Epidermal melanocyte (primary cell): ENCODE measurements at regions not wholly inside any gene's neighbourhood (a gene's known extent, or its start where the extent isn't known, plus 50 kb on each side); places are given as distances from the start of the nearest gene placed in this dataset.
"Not testable (repeated sequence)": the region's sequence is repeated elsewhere in the genome, so short reads cannot be mapped to it uniquely, and the experiment has no call there.

ENCODE experiments used
- DNase-seq: peaks from one replicate; pipeline ENCODE4 v3.0.0; 2011; ENCODE audit warnings: low spot score; ENCODE audit not compliant: insufficient read length

GRCh38 chr6:951399-952181 is 258.7 kb upstream of the EXOC2 start:
- no peak for DNase-seq

DNA sequence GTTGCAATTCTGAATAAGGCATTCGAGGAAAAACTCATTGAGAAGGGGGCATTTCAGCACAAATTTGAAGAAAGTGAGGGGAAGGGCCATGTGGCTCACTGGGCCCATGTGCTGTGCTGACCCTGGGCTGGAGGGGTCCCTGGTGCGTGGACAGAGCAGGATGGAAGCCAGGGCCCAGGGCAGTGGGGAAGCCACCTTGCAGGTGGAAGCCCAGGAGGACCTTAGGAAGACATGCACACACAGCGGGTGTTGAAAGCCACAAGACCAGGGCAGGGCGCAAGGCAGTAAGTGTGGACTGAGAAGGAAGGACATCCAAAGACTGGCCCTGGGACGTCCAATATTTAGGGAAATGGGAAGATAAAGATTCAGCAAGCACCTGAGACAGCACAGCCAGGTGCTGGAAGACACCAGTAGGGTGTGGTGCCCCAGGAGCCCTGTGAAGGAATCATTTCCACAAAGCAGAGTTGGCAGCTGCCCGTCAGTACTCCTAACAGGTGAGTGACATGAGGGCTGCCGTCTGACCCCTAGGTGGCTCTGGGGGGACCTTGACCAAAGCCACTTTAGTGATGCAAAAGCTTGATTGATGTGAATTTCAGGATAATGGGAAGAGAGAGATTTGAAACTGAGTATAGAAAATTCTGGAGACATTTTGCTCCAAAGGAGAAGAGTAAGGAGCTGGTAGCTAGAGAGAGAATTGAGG is 254.4 kb upstream of the EXOC2 start:
- DNase-seq: no peak

DNA sequence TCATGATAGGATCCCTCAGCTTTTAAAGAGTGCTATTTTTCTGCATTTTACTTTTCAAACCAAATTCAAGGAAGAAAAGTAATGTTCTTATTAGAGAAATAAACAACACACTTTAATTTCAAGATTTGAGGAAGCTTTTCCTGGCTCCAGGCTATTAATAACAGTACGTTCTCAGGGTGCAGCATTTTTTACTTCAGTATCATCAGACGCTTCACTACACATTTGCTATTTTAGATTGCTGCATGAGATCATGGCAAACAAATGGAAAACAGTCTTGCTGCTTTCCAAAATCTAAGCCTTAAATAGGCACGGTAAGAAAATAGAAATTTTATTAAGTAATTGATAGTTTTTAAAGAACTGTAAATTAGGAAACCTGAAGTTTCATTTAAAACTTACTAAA is 253.6 kb upstream of the EXOC2 start:
- DNase-seq: no peak

DNA sequence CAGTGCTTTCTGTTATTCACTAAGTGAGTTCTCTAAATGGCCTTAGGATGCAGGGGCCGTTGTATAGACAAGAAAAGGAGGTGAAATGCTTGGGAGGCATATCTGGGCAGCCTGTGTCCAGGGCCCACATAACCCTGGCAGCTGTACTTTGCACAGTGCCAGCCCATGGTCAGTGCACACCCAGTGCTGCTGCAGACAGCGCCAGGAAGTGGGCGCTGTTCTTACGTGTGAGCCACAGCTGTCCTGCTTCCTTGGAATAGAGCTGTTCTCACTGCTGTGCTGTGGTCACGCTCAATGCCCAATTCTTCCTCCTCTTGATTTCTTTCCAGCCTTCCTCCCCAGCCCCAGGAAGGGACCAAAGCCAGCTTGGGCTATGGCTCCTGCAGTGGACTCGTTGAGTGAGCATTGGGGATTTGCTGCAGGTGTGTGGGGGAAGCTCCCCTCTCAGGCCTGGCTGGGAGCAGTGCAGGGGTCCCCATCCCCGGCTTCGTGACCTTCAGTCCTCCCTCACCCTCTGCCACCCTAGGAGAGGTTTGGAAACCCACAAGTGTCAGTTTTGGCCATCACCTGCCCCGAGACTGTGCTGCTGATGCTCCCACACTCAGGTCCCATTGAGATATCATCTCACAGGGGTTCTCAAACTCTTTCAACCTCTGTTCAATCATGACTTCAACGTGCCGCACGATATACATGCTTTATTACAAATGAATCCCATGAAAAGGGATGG is 246.8 kb upstream of the EXOC2 start:
- no peak for DNase-seq

- DNase-seq: no peak
These were observed 246.0 kb upstream of the EXOC2 start for GRCh38 chr6:938916-939315.

DNA sequence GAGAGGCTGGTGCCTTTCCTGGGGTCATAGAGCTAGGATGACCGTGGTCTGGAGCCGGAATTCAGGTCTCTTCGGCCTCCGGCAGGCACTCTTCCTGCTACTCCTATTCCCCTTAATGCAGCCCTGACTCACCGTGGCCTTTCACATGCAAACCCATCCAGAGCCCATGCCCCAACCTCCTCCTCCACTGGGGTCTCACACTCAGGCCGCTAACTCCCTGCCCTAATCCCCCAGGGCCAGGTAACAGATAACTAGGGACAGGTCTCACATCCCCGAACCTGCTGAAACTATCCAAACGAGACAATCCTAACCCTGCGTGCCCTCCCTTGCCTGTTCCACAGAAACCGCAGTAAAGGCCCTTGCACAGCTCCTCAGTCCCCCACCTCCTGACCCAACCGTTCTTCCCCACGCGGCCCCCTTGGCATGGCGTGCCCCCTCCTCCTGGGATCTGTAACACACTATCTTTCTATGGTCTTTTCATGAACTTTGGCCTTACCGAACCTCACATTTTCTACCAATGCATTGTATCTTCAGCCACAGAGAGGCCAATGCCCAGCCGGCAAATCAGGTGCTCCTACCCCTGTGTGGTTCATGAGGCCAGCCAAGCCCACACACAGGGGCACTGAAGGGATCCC is 245.4 kb upstream of the EXOC2 start:
- DNase-seq: no peak

GRCh38 chr6:935582-935981 is 242.6 kb upstream of the EXOC2 start:
- DNase-seq: no peak

DNA sequence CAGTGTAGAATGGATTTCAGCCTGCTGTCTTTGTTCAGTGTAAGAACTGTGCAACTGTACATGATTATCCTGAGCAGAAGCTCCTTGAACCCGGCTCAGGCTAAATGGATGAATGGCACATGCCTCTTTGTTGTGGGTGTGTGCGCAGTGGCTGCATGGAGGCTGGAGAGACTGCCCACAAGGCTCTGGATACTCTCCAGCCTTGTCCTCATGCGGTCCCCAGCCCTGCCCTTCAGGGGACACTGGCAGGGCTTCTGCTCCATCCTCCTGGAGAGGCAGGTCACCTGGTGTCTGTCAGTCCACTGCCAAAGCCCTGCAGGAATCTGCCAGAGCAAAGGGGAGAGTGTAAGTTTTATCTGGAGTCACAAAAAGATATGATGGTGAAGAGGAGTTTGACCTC is 241.7 kb upstream of the EXOC2 start:
- no peak for DNase-seq

DNA sequence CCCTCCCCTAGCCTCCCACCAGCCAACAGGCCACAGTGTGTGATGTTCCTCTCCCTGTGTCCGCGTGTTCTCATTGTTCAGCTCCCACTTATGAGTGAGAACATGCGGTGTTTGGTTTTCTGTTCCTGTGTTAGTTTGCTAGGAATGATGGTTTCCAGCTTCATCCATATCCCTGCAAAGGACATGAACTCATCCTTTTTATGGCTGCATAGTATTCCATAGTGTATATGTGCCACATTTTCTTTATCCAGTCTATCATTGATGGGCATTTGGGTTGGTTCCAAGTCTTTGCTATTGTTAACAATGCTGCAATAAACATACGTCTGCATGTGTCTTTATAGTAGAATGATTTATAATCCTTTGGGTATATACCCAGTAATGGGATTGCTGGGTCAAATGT is 239.0 kb upstream of the EXOC2 start:
- DNase-seq: not testable (repeated sequence)

GRCh38 chr6:927157-927556 is 234.2 kb upstream of the EXOC2 start:
- DNase-seq: no peak

GRCh38 chr6:925656-926213 is 232.8 kb upstream of the EXOC2 start:
- no peak for DNase-seq

- no peak for DNase-seq
These were observed 231.7 kb upstream of the EXOC2 start for GRCh38 chr6:924661-925060.

DNA sequence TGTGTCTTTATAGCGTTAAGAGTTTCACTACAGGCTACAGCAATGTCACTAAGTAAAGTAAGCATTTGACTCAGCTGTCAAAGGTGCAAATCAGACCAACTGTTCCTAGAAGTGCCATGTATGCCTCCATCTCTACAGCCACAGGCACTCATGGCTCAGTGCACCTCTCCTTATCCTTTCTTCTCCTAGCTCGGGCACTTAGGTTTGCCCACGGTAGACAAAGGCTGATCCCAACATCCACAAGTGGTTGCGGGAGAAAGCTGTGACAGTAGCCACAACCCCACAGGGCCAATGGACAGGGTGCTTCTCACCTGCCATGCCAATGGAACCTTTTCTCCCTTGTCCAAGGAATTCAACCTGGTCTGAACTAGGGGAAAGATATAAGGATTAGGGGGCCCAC is 228.5 kb upstream of the EXOC2 start:
- DNase-seq: no peak

DNA sequence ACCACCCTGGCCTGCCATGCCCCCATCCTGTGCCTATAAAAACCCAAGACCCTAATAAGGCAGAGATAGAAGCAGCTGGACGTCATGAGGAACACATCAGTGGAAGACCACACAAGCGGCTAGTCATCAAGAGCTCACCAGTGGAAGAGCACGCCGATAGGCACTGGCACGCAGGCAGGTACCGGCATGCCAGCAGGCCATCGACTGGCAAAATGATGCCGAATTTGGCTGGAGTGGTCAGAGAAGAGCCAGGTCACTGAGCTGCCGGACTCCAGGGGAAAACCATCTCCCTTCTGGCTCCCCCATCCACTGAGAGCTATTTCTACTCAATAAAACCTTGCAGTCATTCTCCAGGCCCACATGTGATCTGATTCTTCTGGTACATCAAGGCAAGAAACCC is 227.6 kb upstream of the EXOC2 start:
- no peak for DNase-seq

DNA sequence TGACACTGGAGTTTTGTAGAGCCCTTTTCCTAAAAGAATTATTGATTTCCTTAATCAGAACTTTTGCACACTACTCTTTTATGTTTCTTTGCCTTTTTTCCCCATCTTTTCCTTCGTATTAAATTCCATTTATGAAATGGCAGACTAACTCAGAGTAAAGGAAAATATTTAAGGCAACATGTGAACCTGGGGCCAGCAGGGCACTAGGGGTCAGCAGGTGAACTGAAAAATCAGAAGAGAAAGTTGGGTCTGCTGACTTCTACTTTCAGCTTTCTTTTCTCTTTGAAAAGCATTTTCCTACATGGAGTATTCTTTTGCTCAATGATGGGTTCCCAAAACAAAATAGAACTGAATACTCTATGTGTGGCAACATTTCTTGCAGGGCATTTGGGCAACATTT is 226.6 kb upstream of the EXOC2 start:
- DNase-seq: no peak

DNA sequence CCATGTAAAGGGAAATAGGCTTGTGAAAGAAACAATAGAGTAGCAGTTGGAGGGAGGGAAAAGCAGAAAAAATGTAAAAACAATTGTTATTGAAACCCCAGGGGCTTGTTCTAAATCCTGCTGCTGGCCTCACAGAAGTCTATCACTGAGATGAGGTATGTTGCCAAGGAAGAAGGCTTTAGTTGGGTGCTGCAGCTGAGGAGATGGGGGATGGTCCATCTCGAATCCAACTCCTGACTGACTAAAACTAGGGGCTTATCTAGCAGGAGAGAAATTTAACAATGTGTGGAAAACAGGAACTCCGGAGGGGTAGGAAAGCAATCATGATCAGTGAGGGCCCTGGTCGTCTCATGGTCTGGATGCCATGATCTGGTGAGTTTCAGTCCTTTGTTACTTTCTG is 225.0 kb upstream of the EXOC2 start:
- no peak for DNase-seq

DNA sequence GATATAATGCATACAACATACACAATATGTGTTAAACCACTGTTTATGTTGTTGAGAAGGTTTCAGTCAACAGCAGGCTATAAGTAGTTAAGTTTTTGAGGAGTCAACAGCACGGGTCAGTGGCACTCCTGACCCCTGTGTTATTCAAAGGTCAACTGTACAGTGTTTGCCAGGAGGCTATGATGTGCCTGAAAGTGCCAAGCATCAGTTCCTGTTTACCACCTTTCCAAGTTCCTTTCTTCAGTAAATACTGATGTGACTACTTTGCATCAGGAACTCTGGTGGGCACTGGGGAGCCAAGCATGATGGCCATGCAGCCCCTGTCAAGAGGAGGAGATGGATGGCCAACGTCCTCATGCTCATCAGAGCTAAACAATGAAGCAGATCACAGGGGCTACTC is 224.4 kb upstream of the EXOC2 start:
- no peak for DNase-seq

- no peak for DNase-seq
These were observed 223.2 kb upstream of the EXOC2 start for GRCh38 chr6:916131-916530.

- no peak for DNase-seq
These were observed 220.2 kb upstream of the EXOC2 start for GRCh38 chr6:912871-913835.

GRCh38 chr6:907928-908327 is 215.0 kb upstream of the EXOC2 start:
- DNase-seq: no peak

- no peak for DNase-seq
These were observed 214.0 kb upstream of the EXOC2 start for GRCh38 chr6:906920-907319.
